NB4 (cell line): ENCODE measurements at regions not wholly inside any gene's neighbourhood (a gene's known extent, or its start where the extent isn't known, plus 50 kb on each side); places are given as distances from the start of the nearest gene placed in this dataset.

Source experiments
- DNase-seq: peaks from one replicate; pipeline ENCODE4 v3.0.0; 2010; ENCODE audit warnings: low read depth
- H3K4me3 ChIP-seq: one replicate; pipeline ENCODE4 v1.5.1; 2011; ENCODE audit warnings: mild to moderate bottlenecking, low read depth, low read length, moderate library complexity
- MYC ChIP-seq: IDR thresholded peaks from 2 replicates; pipeline ENCODE4 v1.6.1; 2011; ENCODE audit warnings: low read depth, low read length
- POLR2A ChIP-seq: IDR thresholded peaks from 2 replicates; pipeline ENCODE4 v1.6.1; 2011; ENCODE audit warnings: mild to moderate bottlenecking; ENCODE audit not compliant: insufficient read length; ENCODE audit errors: extremely low read depth
- TF ChIP-seq, protein P1 (sequence below): IDR thresholded peaks from one replicate; pipeline ENCODE4 v1.5.1; 2012; ENCODE audit warnings: low read depth, low read length
- TF ChIP-seq, protein P2 (sequence below): IDR thresholded peaks from 2 replicates; pipeline ENCODE4 v1.6.1; 2011; ENCODE audit warnings: low read depth, low read length

DNA sequence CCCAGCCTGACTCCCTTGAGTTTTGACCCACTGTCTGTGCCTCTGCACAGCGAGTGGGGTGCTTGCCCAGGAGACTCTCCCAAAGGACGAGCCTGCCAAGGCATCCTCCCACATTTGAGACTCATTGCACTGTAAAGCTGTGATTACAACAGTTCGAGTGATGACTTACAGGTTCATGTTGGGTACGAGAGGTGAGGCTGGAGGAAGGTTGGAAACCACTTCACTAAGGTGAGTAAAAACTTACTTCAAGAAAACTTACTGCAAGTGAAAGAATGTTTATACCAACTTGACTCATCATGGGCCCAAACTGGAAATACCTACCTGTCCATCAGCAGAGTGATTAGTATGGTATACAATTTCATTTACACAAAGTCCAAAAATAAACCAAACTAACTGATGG is 360.1 kb upstream of the CDH11 start:
- H3K4me3 ChIP-seq: no peak overlapping the region
- no peak for DNase-seq
- TF ChIP-seq MYC (no peak), POLR2A (no peak)
- TF ChIP-seq, protein P1, sequence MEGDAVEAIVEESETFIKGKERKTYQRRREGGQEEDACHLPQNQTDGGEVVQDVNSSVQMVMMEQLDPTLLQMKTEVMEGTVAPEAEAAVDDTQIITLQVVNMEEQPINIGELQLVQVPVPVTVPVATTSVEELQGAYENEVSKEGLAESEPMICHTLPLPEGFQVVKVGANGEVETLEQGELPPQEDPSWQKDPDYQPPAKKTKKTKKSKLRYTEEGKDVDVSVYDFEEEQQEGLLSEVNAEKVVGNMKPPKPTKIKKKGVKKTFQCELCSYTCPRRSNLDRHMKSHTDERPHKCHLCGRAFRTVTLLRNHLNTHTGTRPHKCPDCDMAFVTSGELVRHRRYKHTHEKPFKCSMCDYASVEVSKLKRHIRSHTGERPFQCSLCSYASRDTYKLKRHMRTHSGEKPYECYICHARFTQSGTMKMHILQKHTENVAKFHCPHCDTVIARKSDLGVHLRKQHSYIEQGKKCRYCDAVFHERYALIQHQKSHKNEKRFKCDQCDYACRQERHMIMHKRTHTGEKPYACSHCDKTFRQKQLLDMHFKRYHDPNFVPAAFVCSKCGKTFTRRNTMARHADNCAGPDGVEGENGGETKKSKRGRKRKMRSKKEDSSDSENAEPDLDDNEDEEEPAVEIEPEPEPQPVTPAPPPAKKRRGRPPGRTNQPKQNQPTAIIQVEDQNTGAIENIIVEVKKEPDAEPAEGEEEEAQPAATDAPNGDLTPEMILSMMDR: no peak
- TF ChIP-seq, protein P2, sequence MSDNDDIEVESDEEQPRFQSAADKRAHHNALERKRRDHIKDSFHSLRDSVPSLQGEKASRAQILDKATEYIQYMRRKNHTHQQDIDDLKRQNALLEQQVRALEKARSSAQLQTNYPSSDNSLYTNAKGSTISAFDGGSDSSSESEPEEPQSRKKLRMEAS: no peak

GRCh38 chr16:65480281-65481091 is 358.6 kb upstream of the CDH11 start:
- no peak for DNase-seq
- TF ChIP-seq, protein P2: no peak
- no peak overlapping the region for H3K4me3 ChIP-seq

DNA sequence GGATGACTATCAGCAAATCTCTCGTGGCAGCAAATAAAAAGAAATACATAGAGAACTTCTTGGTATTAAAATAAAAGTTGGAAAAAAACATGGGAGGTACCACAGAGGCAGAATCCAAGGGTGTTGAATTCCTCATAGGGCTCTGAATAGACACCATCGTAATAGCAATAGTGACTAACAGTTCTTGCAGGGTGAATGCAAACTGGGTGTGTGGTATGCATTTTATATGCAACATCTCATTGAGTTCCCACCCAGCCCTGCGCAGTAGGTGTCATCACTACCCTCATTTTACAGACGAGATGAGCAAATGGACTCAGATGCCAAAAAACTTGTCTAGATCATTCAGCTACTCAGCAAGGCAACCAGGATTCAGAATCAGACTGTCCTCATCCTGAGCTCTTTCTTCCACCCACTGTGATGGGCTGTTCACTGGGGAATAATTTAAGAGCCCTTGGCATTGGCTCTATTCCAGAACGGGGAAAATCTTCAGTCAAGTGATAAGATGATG is 354.6 kb upstream of the CDH11 start:
- H3K4me3 ChIP-seq: no peak overlapping the region
- no peak for DNase-seq
- TF ChIP-seq, protein P2: no peak
- TF ChIP-seq, protein P1: no peak
- TF ChIP-seq POLR2A: no peak
- no peak for TF ChIP-seq MYC

- DNase-seq: no peak
- TF ChIP-seq POLR2A (no peak), MYC (no peak)
- TF ChIP-seq, protein P1: no peak
- H3K4me3 ChIP-seq: no peak overlapping the region
These were observed 351.8 kb upstream of the CDH11 start for GRCh38 chr16:65473699-65474098.

DNA sequence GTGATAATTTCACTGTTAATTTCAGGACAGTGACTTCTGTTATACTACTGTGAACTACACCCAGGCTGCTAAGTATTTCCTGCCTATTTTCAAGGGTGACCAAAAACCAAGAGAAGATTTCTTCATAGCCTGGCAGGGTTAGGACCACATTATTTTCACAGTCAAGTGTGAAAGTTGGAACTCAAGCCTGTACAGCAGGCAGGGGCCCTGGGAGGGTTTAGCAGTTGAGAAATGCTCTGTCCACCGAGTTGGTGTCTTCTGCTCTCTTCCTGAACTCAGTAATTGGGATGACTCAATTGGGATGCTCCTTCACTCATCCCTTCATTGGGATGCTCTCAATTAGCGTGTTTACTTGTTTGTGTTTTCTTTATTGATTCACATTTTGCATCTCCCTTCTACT is 347.3 kb upstream of the CDH11 start:
- no peak for DNase-seq
- no peak for TF ChIP-seq POLR2A
- TF ChIP-seq MYC: no peak
- TF ChIP-seq, protein P1: no peak
- TF ChIP-seq, protein P2: no peak

DNA sequence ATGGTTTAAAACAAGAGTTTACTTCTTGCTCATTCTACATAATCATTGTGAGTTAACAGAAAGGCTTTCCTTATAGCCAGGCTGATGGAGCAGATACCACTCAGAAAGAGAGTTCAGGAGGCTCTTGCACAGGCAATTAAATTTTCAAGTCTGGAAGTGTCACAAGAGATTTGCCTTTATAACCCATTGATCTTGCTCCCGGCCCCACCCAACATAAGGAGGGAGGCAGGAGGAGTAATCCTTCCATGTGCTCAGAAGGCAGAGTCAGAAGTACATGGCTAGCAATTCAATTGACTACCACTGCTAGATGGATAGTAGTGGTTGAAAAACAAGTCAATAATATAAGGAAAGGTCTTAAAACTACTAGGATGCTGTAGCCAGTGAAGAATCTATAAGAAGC is 346.3 kb upstream of the CDH11 start:
- no peak for DNase-seq
- no peak for TF ChIP-seq POLR2A
- TF ChIP-seq MYC: no peak
- TF ChIP-seq, protein P1: no peak
- TF ChIP-seq, protein P2: no peak
- no peak overlapping the region for H3K4me3 ChIP-seq

More for the DNA sequence above, 347.3 kb upstream of the CDH11 start:
- H3K4me3 ChIP-seq: no peak overlapping the region
